ENCODE measurements at regions not wholly inside any gene's neighbourhood (a gene's known extent, or its start where the extent isn't known, plus 50 kb on each side); places are given as distances from the start of the nearest gene placed in this dataset.

- no peak overlapping the region for H3K27ac ChIP-seq (ENCODE audit: insufficient read length, low read depth, low read length)
- Mint-ChIP-seq H3K27me3 (ENCODE audit: low read depth) (no peaks in the 10 kb centered on the region), H3K27ac (no peak overlapping the region; a peak in 1 of 7 replicates), H3K36me3 (ENCODE audit: insufficient read depth in 1 of 3, low read depth in 3 of 3) (peaks cover 0 to 4% (median 0%) of the 10 kb centered on the region in 3 experiments; a peak in 1 of 7 replicates), H3K4me1 (peaks cover 18 to 23% of the 10 kb centered on the region in 2 experiments), H3K9me3 (no peaks in the 10 kb centered on the region; a peak in 1 of 5 replicates), H3K4me3 (no peak overlapping the region)
- H3K79me2 ChIP-seq (ENCODE audit: insufficient read depth, low read length), result no peaks in the 10 kb centered on the region
- no peaks in the 10 kb centered on the region for H3K4me1 ChIP-seq (ENCODE audit: insufficient read depth, low read length)
- no peaks in the 10 kb centered on the region for H3K9me3 ChIP-seq (ENCODE audit: control insufficient read depth, low read depth, low read length)
- no peak overlapping the region for H2BK15ac ChIP-seq (ENCODE audit: low read depth, low read length)
- no peak overlapping the region for H2AK5ac ChIP-seq (ENCODE audit: insufficient read length, low read length)
- no peaks in the 10 kb centered on the region for H3K79me1 ChIP-seq (ENCODE audit: insufficient read depth, low read depth, low read length, poor library complexity, severe bottlenecking)
- H3K56ac ChIP-seq (ENCODE audit: insufficient read length, low read depth, low read length), result no peak overlapping the region
- H3K27me3 ChIP-seq (ENCODE audit: insufficient read depth, low read length), result no peaks in the 10 kb centered on the region
- H4K20me1 ChIP-seq (ENCODE audit: control insufficient read depth, insufficient read depth, insufficient read length), result peaks cover 3% of the 10 kb centered on the region
- H2BK120ac ChIP-seq (ENCODE audit: low read depth, low read length, poor library complexity, severe bottlenecking), result no peak overlapping the region
- H3K23me2 ChIP-seq (ENCODE audit: insufficient read length, low read depth, low read length, poor library complexity, severe bottlenecking), result no peaks in the 10 kb centered on the region
- no peak for DNase-seq
- no peak overlapping the region for H4K8ac ChIP-seq (replicated peaks; ENCODE audit: insufficient read length, low read depth, low read length)
- H2AFZ ChIP-seq (ENCODE audit: low read length), result no peak overlapping the region
- no peak for TF ChIP-seq CTCF (conservative IDR thresholded peaks at IDR 0.05)
- H4K5ac ChIP-seq (ENCODE audit: insufficient read length, low read depth, low read length), result no peak overlapping the region
- no peak overlapping the region for H3K23ac ChIP-seq (ENCODE audit: insufficient read length, low read depth, low read length)
- H2BK20ac ChIP-seq (ENCODE audit: low read depth, low read length, poor library complexity, severe bottlenecking), result no peak overlapping the region
- H3K18ac ChIP-seq (ENCODE audit: insufficient read length, low read depth, low read length), result no peak overlapping the region
- H2BK5ac ChIP-seq (ENCODE audit: insufficient read length, low read length), result no peak overlapping the region
- no CpG with 5 or more reads among the region's 3 CpGs for WGBS (ENCODE audit: extremely low coverage, insufficient read length, low lambda C conversion rate)
- H3K4me2 ChIP-seq (ENCODE audit: insufficient read depth, insufficient read length, low read length), result no peak overlapping the region
- no peak overlapping the region for H3K14ac ChIP-seq (ENCODE audit: insufficient read depth, low read length)
- H3T11ph ChIP-seq (ENCODE audit: low read length), result no peak overlapping the region
- H3K9ac ChIP-seq (ENCODE audit: extremely low read depth, insufficient read length, low read length), result no peak overlapping the region
- no peak overlapping the region for H2BK12ac ChIP-seq (ENCODE audit: insufficient read length, low read depth, low read length)
- no peak overlapping the region for H3K4ac ChIP-seq (ENCODE audit: low read depth, low read length)
- no peak overlapping the region for H4K91ac ChIP-seq (ENCODE audit: insufficient read length, low read depth, low read length)
Measured at GRCh38 chr6:164095056-164095455, 680.5 kb downstream of the QKI start.

All from H9 (cell line).